ENCODE measurements at regions not wholly inside any gene's neighbourhood (a gene's known extent, or its start where the extent isn't known, plus 50 kb on each side); places are given as distances from the start of the nearest gene placed in this dataset.
A peak's percentile ranks its signal among the peaks of the same experiment; 100 is the strongest.
"Not testable (repeated sequence)": the region's sequence is repeated elsewhere in the genome, so short reads cannot be mapped to it uniquely, and the experiment has no call there.

DNA sequence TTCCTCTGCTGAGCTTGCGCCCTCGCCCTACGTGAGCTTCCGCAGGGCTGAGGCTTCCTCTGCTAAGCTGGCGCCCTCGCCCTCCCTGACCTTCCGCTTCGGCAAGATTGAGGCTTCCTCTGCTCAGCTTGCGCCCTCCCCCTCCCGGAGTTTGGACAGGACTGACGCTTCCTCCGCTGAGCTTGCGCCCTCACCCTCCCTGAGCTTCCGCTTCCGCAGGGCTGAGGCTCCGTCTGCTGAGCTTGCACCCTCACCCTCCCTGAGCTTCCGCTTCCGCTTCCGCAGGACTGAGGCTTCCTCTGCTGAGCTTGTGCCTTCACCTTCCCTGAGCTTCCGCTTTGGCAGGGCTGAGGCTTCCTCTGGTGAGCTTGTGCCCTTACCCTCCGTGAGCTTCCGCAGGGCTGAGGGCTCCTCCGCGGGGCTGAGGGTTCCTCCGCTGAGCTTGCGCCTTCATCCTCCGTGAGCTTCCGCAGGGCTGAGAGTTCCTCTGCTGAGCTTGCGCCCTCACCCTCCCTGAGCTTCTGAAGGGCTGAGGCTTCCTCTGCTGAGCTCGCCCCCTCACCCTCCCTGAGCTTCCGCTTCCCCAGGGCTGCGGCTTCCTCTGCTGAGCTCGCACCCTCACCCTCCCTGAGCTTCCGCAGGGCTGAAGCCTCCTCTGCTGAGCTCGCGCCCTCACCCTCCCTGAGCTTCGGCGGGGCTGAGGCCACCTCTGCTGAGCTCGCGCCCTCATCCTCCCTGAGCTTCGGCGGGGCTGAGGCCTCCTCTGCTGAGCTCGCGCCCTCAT, 753.6 kb upstream of the TPTE start:
- TF ChIP-seq, protein P1, sequence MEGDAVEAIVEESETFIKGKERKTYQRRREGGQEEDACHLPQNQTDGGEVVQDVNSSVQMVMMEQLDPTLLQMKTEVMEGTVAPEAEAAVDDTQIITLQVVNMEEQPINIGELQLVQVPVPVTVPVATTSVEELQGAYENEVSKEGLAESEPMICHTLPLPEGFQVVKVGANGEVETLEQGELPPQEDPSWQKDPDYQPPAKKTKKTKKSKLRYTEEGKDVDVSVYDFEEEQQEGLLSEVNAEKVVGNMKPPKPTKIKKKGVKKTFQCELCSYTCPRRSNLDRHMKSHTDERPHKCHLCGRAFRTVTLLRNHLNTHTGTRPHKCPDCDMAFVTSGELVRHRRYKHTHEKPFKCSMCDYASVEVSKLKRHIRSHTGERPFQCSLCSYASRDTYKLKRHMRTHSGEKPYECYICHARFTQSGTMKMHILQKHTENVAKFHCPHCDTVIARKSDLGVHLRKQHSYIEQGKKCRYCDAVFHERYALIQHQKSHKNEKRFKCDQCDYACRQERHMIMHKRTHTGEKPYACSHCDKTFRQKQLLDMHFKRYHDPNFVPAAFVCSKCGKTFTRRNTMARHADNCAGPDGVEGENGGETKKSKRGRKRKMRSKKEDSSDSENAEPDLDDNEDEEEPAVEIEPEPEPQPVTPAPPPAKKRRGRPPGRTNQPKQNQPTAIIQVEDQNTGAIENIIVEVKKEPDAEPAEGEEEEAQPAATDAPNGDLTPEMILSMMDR (IDR thresholded peaks at IDR 0.05) = no peak
- no peak for TF ChIP-seq ZFX (IDR thresholded peaks at IDR 0.05; ENCODE audit: borderline replicate concordance)
- no peak overlapping the region for H3K27ac ChIP-seq

DNA sequence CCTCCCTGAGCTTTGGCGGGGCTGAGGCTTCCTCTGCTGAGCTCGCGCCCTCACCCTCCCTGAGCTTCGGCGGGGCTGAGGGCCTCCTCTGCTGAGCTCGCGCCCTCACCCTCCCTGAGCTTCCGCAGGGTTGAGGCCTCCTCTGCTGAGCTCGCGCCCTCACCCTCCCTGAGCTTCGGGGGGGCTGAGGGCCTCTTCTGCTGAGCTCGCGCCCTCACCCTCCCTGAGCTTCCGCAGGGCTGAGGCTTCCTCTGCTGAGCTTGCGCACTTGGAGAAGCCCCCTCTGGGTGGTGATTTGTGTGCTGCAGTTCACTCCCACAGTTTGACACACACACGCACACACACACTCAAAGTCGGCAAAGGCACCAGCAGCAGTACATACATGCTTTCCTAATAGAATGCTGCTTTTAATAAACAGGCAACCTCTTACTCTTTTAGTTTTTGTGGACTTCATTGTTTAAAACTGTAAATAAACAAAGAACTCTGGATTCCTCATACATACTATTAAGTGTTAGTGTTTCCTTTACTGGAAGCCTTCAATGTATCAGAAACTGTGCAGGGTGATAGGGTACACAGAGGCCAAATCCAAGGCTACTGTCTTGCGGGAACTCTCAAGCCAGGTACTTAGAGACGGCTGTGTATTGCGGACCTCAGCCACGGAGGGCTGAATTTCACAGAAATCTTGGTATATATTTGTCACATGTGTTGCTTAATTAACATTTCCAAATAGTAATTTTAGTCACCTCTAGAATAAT, 752.8 kb upstream of the TPTE start:
- H3K27ac ChIP-seq = not testable (repeated sequence)

DNA sequence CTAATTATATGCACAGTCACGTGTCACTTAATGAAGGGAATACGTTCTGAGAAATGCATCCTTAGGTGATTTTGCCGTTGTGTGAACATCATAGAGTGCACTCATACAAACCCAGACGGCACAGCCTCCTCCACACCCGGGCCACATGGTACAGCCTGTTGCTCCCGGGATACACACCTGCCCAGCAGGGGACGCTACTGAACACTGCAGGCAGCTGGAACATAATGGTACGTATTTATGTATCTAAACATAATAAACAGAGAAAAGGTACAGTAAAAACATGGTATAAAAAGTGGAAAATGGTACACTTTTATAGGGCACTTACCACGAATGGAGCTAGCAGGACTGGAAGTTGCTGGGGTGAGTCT, 752.3 kb upstream of the TPTE start:
- TF ChIP-seq, protein P1 (IDR thresholded peaks at IDR 0.05) = peak; percentile 48
- H3K27ac ChIP-seq = not testable (repeated sequence)

DNA sequence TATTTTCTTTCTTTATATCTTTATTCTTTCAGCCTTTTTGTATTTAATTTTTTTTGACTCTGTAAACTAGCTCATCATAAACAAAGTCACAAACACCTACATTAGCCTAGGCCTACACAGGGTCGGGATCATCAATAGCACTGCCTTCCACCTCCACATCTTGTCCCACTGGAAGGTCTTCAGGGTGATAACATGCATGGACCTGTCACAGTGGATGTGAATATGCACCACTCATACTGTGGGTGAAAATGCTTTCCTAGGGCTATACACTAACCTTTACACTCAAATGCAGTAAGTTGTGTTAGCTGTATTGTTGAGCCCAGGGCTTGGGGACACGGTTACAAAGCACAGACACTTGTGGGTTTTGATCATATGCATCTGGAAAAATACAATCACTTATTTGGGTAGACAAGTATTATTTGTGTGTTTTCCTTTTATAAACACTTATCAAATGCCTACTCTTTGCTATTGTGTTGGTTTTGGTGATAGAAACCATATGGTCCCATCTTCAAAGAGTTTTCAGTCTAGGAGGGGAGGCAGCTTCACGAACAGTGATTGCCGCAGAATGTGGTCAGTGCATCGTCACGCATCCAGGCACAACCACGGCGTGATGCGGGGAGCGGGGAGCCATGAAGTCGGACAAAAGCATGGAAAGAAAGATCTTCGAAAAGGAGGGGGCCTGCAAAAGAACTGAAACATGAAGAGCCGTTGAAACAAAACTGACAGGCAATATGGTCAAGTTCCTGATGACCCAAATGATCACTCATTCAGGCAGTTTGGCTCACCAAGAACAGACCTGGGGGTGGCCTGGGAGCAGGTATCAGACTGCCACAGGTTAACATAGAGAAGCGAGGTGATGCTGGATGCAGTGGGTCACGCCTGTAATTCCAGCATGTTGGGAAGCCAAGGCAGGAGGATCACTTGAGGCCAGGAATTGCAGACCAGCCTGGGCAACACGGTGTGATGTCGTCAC, 751.4 kb upstream of the TPTE start:
- H3K27ac ChIP-seq = not testable (repeated sequence)

DNA sequence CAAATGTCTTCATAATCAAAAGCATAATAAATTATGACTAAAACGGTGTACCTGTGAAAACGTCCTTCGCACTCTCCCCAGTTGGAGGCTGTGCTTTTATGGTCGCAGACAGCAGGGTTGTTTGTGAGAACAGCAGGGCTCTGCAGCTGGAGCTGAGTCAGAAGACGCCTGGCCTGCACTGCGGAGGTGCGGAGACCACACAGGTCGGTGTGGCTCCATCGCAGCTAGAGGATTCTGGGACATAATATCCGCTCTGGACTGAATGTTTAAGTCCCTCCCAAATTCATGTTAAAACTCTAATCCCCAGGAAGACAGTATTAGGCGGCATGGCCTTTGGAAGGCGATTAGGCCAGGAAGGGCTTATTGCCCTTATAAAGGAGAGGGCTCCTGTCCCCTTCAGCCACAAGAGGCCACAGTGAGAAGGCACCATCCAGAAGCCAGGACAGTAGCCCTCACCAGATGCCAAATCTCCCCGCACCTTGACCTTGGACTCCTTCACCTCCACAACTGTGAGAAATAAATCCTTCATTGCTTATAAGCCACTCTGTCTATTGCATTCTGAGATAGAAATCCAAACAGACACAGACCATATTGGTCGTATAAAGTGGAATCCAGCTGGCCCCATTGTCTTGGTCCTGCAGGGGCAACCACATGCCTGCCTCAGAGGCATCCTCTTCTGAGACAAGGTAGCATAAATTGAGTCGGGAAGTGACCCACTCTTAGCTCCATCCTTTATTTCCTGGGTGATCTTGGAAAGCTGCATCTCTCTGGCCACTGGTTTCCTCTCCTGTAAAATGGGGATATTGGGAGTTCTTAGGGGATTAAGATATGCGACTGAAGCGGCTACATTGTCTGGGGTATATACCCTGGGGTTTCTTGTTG, 749.7 kb upstream of the TPTE start:
- not testable (repeated sequence) for H3K27ac ChIP-seq

DNA sequence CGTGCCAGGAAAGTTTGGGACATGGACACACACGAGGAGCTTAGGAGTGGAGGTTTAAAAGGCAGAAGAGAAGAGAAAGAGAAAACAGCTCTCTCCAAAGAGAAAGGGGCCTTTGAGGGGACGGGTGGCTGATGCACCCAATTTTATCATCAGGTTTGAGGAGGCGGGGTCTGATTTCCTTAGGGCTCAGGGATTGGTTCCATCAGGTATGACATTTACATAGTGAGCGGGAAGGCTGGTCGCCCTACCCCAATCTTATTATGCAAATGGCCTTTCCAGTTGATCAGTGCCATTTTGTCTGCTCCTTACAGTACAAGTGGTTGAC, 749.1 kb upstream of the TPTE start:
- H3K27ac ChIP-seq = no peak overlapping the region
- TF ChIP-seq, protein P1 (IDR thresholded peaks at IDR 0.05) = no peak

DNA sequence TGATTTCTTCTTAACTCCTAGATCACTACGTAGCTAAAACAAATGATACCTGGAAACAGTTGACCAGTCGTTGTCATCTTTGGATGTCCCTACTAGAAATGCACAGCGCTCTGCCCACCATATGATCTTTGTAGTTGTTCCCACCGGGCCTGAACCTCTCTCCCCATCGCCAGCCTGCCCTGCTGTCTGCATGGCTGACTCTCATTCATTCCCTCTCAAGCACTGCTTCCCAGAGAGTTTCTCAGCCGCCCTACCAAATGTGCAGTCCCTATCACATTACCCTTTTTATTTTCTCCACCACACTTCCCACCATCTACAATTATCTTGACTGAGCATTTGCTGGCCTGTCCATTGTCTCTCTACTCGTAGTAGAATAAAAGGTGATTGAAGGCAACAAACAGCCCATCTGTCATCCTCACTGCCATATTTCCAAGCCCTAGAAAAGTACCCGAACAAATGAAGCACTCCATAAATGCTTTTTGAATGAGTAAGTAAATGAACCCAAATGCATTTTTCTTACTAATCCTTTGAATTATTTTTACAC, 748.4 kb upstream of the TPTE start:
- not testable (repeated sequence) for H3K27ac ChIP-seq

DNA sequence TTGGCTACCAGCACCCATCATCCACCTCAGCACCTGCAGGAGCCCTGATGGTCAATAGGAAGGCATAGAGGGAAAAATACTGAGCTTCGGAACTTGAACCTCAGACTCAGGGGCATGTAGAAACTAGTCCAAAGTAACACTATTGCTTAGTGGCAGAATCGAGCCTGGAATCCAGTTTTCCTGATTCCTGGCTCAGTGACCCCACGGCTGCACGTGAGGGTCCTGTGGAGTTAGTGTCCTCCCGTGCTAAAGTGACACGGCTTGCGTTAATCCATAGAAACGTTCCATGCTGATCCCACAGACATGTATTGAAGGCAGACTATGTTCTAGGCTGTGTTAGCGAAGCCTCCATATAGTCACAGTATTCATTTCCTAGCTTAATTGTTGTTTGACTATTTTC, 747.0 kb upstream of the TPTE start:
- TF ChIP-seq, protein P1 (IDR thresholded peaks at IDR 0.05) = no peak
- TF ChIP-seq ZFX (IDR thresholded peaks at IDR 0.05; ENCODE audit: borderline replicate concordance) = no peak
- H3K27ac ChIP-seq = no peak overlapping the region

DNA sequence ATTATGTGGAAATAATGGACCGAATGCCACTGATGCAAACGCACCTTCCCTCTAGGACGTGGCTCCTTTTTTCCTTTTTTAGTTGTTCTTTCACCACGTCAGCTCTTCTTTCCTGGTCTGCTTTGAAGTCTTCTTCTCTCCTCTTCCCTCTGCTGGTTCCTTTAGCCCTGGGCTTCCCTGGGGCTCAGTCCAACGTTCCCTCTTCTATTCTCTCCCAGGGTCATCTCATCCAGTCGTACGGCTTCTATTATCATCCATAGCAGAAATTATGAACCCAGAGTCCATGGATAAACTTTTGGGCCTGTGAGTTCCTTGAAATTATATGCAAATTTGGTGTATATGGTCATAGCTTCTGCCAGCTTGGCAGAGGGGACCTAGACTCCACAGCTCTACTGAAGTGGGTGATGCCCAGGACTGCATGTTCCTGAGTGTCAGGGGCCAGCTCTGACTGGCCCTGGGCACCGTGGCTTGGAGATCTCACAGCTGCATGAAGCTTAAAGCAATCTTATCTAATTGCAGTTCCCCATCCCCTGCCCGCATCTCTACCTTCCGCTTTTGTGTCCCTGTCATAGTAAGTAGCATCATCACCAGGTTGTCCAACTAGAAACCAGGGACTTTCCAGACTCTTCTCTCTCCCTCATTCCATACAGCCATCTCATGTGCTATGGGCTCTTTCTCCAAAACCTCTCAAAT, 746.3 kb upstream of the TPTE start:
- H3K27ac ChIP-seq = not testable (repeated sequence)

DNA sequence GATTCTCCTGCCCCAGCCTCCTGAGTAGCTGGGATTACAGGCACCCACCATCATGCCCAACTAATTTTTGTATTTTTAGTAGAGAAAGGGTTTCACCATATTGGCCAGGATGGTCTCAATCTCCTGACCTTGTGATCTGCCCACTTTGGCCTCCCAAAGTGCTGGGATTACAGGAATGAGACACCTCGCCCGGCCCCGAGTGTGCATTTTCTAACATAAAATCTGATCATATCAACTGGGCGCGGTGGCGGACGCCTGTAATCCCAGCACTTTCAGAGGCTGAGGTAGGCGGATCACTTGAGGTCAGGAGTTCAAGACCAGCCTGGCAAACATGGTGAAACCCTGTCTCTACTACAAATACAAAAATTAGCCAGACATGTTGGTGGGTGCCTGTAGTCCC, 745.5 kb upstream of the TPTE start:
- H3K27ac ChIP-seq = not testable (repeated sequence)

DNA sequence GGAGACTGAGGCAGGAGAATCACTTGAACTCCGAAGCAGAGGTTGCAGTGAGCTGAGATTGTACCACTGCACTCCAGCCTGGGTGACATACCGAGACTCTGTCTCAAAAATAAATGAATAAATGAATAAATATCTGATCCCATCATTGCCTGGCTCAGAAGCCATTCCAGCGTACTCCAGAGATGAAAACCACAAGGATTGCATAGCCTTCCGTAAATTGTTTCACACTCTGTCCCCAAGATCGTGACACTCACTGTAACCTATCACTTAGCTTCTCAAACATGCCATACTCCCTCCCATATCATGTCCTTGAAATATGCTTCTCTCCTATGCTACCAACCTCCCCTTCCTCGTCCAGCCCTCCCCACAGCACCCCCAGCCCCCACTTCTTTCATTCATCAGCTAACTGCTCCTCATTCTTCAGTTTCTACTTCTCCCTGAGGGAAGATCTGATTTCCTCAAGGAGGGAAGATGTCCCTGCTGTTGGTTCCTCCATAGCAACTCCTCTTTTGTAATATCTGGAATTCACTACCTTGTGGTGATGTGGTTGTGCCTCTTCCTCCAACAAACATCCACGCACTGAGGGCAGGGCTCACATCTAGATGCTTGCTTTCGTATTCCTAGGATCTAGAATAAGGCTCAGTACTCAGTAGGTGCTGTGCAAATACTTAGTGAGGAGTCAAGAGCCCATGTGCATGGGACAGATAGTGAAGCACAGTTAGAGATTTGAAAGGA, 744.9 kb upstream of the TPTE start:
- H3K27ac ChIP-seq = not testable (repeated sequence)

DNA sequence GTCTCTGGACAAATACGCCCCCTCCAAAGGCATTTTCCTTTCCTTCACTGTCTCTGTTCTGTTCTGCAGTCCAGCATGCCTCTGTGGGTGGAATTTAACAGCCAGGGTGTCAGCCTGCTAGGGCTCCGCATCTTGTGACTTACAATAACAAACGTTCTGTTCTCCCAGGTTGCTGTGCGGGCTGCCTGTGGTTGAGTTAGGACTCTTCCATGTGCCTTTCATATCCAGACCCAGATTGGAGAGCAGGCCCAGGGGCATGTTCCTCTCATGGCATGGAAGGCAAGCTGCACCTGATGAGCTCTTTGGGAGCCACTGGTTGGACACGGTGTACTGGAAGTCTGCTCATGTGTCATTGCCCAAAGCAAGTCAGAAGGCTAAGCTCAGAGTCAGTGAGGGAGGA, 742.8 kb upstream of the TPTE start:
- H3K27ac ChIP-seq = not testable (repeated sequence)
